ENCODE measurements at regions not wholly inside any gene's neighbourhood (a gene's known extent, or its start where the extent isn't known, plus 50 kb on each side); places are given as distances from the start of the nearest gene placed in this dataset.

GRCh38 chr5:93320920-93321445 is 260.0 kb downstream of the NR2F1-AS1 start:
- DNase-seq: no peak

GRCh38 chr5:93313672-93314071 is 267.3 kb downstream of the NR2F1-AS1 start:
- DNase-seq: no peak

GRCh38 chr5:93311881-93312280 is 269.1 kb downstream of the NR2F1-AS1 start:
- no peak for DNase-seq

DNA sequence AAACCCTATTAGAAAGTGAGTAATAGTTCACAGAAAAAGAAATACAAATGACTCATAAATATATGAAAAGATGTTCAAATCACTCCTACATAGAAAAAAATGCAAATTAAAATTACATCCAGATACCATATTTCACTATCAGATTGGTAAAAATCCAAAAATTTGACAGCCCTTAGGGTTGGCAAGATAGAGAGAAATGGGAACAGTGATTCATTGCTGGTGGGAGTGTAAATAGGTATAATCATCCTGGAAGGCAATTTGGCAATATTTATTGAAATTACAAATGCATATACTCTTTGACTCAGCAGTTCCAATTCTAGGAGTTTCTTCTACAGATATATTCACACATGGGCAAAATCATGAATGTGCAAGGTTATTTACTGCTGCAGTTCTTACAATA is 273.5 kb downstream of the NR2F1-AS1 start:
- DNase-seq: no peak

DNA sequence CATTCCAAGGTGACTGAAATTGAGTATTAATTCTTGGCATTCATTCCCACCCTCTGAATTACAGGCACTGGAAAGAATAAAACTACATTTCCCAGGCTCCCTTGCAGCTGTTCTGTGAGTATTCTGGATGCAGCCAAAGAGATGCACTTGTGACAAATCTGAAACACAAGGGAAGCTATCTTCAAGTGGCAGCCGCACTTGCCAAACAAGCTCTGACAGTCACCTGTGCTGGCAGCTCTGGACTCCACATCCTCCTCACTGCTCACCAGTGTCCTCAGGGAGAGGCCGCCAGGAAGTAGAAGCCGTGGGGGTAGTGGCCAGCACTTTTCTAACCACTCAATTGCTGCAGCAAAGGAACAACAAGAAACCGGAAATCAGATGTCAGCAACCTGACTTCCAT is 275.0 kb downstream of the NR2F1-AS1 start:
- DNase-seq: peak in 2 of 56 donors; percentile 3 to 27

GRCh38 chr5:93304456-93305250 is 276.4 kb downstream of the NR2F1-AS1 start:
- DNase-seq: no peak

DNA sequence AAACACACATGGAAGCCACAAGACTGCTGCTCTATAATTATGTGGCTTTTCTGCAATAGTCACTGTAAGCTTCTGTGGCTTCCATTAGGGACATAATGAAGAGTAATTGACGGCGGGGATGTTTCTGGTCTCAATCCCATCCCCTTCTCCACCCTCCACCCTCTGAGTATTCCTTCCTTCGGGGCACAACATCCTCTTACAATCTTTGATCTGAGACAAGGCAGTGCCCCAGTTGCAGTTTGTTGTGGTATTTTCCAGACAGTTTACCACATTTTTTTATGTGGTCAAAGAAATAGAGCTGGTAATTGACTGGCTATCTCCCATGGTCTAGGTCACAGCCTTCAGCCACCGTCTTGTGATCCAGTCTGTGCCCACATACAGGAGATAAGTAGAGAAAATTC is 277.7 kb downstream of the NR2F1-AS1 start:
- DNase-seq: no peak

- no peak for DNase-seq
These were observed 278.3 kb downstream of the NR2F1-AS1 start for GRCh38 chr5:93302711-93303110.

DNA sequence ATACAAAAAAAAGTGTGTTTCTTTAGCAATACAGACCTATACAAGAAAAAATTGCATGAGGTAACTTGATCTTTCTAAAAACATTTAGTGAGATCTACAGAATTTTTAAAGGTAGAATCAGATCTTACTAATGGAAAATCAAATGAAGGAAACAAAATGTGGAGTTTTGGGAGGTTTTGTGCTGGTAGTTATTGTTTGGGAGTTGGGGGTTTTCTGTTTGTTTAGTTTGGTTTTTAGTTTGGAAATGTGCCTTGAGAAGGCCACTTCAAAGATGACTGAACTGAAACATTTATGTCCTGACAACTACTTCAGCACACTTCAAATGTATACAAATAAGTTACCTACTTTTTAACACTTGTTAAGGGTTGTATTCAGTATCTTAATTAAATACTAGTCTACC is 280.1 kb downstream of the NR2F1-AS1 start:
- no peak for DNase-seq

DNA sequence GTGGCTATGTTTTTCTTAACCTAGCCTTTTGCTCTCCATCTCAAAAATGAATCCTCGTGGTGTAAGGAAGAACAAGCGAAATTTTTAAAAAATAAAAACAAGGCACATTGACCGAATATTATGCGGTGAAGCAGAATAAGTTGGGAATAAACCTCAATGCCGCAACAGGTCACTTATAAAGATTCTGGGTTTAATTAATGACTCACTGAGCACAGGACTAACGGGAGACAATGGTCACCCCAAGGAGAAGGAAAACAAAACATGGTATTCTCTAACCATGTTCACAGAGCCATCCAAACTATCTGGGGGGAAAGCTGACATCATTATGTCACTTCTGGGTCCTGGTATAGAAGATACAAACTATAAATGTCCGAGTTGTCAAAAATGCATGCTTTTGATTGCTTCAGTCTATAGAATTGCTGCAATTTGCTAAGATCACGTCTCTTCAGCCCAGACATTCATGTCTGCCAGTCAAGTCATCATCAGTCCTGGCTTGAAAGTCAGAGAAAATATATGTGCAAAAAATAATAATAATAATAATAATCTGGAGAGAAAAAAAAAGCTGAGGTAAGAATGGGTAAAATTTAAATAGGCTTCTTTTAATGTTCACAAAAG is 280.6 kb downstream of the NR2F1-AS1 start:
- no peak for DNase-seq

- peak in 17 of 56 donors; percentile 3 to 33 (median 9) for DNase-seq
These were observed 281.2 kb downstream of the NR2F1-AS1 start for GRCh38 chr5:93299681-93300308.

DNA sequence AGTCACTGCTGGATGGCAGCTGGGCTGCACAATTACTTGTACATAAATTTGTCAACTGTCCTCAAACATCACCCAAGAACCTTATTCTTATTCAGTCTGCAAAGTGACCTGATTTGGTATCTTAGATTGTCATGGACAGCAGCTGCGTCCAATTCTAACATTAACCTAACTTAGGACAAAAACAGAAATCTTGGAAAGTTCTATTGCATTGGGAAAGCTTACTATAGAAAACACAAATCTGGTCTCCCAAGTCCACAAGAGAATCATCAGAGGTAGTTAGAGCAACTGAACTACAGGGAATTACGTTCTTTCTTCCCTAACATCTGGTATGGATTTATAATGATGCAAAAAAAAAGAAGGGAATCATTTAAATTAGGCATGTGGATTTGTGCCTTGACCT is 283.9 kb downstream of the NR2F1-AS1 start:
- no peak for DNase-seq

DNA sequence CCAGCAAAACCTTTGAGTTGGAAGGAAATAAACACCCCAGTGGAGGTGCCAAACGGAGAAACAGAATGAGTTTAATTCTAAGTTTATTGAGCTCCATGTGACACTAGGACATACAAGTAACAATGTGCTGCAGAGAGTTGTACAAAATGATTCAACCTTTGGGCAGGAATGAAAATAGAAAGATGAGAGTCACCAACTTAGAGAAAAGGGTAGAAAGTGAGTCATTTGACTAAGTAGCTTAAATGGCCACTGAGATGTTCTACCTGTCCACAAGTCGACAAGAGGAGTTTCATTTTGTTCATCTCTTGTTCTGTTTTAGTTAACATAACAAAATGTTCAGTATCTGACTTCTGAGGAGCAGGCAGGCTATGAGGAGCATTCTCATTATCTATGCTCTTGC is 284.7 kb downstream of the NR2F1-AS1 start:
- DNase-seq: peak in 1 of 56 donors; percentile 1

- DNase-seq: no peak
These were observed 286.0 kb downstream of the NR2F1-AS1 start for GRCh38 chr5:93294996-93295395.

DNA sequence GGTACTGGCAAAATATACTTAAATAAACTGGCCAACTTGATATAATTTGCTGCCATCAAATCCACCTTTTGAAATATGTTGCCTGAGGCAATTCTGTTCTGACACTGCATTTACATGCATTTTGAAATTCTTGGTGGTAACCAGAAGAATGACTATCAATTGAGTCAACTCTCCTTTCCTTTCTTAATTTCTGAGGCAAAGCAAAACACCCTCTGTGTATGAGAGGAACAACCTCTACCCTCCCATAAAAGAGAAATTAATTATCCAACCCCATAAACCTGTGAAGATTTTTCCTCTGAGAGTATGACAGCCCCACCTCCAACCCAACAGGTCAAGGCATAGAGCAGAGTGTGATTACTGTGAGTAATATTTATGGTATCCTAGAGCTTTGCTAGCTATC is 286.8 kb downstream of the NR2F1-AS1 start:
- no peak for DNase-seq

DNA sequence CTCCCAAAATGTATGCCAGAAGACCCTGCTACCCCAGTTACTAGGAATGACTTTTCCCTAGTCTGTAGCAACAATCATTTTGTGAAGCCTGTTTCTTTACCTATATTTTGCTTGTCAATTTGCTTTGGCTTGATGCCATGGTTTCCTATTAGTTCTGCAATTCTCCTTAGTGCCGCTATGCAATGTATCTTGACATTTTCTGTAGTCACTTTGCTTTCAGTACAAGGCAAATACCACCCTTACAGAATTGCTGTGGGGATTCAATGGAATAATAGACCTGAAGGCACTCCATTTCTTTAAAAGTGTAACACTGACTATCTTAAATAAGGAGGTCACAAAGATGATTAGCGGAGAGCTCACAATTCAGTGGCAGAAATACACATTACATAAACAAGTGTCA is 291.1 kb downstream of the NR2F1-AS1 start:
- no peak for DNase-seq

DNA sequence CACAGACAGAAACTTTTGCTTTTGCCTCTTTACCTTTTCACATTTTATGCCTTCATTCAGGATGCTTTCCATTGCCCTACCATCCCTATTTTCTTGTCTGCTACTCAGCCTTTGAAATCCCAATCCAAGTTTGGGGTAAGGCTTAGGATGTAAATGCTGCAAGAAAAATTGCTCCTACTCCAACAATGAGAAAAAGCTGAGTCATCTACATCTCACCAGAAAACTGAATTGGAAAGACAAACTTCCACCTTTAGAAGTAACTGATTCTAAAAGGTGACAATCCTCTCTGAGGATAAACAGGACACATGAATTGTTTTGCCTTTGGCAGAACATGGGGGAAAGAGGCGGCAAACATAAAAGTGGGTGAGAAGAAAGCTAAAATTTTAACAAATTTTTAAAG is 295.6 kb downstream of the NR2F1-AS1 start:
- no peak for DNase-seq

DNA sequence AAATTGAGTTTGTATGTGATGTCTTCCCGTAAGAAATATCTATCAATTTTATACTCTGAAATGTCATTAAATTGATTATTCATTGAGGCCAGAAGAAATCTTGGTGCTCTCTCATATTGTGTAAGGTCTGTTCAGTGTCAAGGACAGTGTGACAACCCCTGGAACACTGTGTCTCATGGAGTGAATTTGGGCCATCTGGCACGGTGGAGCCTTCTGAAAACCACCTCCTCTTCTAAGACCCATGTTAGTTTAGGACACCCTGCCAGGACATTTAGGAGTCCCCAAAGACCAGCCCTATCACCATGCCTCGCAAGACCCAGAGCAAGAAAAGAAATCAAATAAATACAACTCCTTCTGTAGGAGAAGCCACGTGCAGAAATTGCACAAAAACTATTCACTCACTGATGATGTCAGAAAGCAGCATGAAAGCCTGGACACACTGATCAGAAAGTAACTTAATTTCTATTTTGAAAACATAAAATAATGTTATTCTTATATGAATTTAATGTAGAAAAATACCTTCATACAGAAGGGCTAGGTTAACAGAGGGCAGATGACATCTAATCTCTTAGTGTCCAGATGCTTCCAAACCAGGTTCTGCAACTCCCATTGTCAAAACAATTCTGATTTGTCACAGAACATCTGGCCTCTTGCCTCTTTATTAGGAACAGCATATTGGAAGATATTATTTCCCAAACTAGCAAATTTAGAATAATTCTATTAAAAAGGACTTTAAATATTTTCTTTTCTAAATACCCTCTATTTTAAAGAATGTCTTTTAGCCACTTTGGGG is 298.8 kb downstream of the NR2F1-AS1 start:
- DNase-seq: no peak

DNA sequence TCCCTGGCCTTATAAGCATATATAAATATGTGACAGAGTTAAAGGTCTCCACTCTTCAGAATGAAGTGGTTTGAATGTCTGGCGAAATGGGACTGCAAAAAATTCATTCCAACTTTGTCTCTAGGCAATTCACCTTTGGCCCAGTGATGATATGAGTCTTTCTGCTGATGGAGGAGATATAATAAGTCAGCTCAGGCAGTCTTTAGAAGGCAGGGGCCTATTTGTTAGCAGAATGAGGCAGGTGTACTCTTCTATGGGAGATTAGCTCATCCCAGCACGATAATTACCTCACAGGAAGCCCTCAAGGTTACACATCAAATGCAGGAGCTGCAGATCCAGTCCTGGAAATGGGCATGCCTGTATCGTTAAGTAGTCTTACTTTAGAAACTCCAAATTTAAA is 300.5 kb downstream of the NR2F1-AS1 start:
- DNase-seq: no peak

DNA sequence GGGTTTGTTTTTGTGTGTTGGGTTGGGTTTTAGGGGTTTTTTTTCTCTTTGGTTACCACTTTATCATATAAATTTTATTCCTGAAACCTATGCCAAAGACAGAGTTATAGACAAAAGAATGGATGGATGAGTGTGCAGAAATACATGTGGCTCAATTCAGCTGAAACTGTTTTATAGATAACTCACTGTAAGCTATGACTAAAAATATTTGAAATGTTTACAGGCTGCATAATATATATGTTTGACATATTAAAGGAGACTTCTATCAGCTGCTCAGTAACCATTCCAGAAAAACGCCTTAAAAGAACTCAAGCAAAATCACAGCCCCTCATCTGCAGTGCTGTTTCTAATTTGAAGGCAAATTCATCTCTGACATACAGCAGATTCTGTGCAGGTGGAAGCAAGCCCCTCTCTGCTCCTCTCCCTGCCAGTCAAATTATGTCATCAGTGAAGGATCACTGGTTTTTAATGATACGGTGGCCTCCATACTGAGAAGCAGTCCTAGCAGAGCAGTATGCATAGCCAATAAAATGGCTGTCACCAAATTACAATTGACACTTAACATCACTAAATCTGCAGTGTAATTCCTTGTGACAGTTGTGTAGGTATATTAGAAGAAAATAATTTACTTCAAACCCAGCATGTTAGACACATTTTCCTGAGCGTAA is 301.6 kb downstream of the NR2F1-AS1 start:
- no peak for DNase-seq

GRCh38 chr5:93278896-93279295 is 302.1 kb downstream of the NR2F1-AS1 start:
- DNase-seq: no peak

Measured in amygdala (tissue), 56 donors.